IPS-NIHi11 (cell line): ENCODE measurements at regions not wholly inside any gene's neighbourhood (a gene's known extent, or its start where the extent isn't known, plus 50 kb on each side); places are given as distances from the start of the nearest gene placed in this dataset.
"Not testable (repeated sequence)": the region's sequence is repeated elsewhere in the genome, so short reads cannot be mapped to it uniquely, and the experiment has no call there.

Experiments
- DNase-seq: peaks from one replicate; pipeline ENCODE4 v3.0.0; 2012; ENCODE audit warnings: mixed read lengths, low spot score

- peak; percentile 31 for DNase-seq
Observed at GRCh38 chr5:136924490-136924889, 559.1 kb upstream of the TRPC7 start.

- DNase-seq = no peak
Observed at GRCh38 chr5:136910625-136911024, 545.3 kb upstream of the TRPC7 start.

GRCh38 chr5:136909906-136910305 lies 544.6 kb upstream of the TRPC7 start:
- DNase-seq = no peak

- peak; percentile 25 for DNase-seq
Observed at GRCh38 chr5:136907371-136907770, 542.0 kb upstream of the TRPC7 start.

GRCh38 chr5:136906545-136906944 lies 541.2 kb upstream of the TRPC7 start:
- no peak for DNase-seq

GRCh38 chr5:136905571-136905970 lies 540.2 kb upstream of the TRPC7 start:
- no peak for DNase-seq

GRCh38 chr5:136894070-136894469 lies 528.7 kb upstream of the TRPC7 start:
- DNase-seq = no peak

GRCh38 chr5:136892000-136892399 lies 526.7 kb upstream of the TRPC7 start:
- DNase-seq = no peak

- peak; percentile 36 for DNase-seq
Observed at GRCh38 chr5:136891175-136891972, 526.0 kb upstream of the TRPC7 start.

- no peak for DNase-seq
Observed at GRCh38 chr5:136890431-136891148, 525.2 kb upstream of the TRPC7 start.

- DNase-seq = no peak
Observed at GRCh38 chr5:136886608-136887007, 521.3 kb upstream of the TRPC7 start.

- DNase-seq = no peak
Observed at GRCh38 chr5:136864960-136865359, 499.6 kb upstream of the TRPC7 start.

GRCh38 chr5:136856648-136857047 lies 491.3 kb upstream of the TRPC7 start:
- no peak for DNase-seq

- no peak for DNase-seq
Observed at GRCh38 chr5:136853971-136854370, 488.6 kb upstream of the TRPC7 start.

- DNase-seq = no peak
Observed at GRCh38 chr5:136840601-136841000, 475.3 kb upstream of the TRPC7 start.

- DNase-seq = no peak
Observed at GRCh38 chr5:136836093-136836492, 470.7 kb upstream of the TRPC7 start.

GRCh38 chr5:136820848-136821247 lies 455.5 kb upstream of the TRPC7 start:
- no peak for DNase-seq

GRCh38 chr5:136819526-136820302 lies 454.4 kb upstream of the TRPC7 start:
- DNase-seq = peak; percentile 8

- DNase-seq = no peak
Observed at GRCh38 chr5:136816327-136816726, 451.0 kb upstream of the TRPC7 start.

- no peak for DNase-seq
Observed at GRCh38 chr5:136814619-136815378, 449.5 kb upstream of the TRPC7 start.

GRCh38 chr5:136812270-136812669 lies 446.9 kb upstream of the TRPC7 start:
- not testable (repeated sequence) for DNase-seq

- no peak for DNase-seq
Observed at GRCh38 chr5:136811551-136811950, 446.2 kb upstream of the TRPC7 start.
